VCaP (cell line): ENCODE measurements at regions not wholly inside any gene's neighbourhood (a gene's known extent, or its start where the extent isn't known, plus 50 kb on each side); places are given as distances from the start of the nearest gene placed in this dataset.
A peak's percentile ranks its signal among the peaks of the same experiment; 100 is the strongest.

ENCODE experiments used
- H3K27ac ChIP-seq: fragments of 450-650 bp; 2 replicates; pipeline ENCODE4 v1.5.1; 2017
- CTCF ChIP-seq: fragments of 450-650 bp; conservative IDR thresholded peaks from 2 replicates; pipeline ENCODE4 v1.5.1; 2017; ENCODE audit warnings: mild to moderate bottlenecking, moderate library complexity

DNA sequence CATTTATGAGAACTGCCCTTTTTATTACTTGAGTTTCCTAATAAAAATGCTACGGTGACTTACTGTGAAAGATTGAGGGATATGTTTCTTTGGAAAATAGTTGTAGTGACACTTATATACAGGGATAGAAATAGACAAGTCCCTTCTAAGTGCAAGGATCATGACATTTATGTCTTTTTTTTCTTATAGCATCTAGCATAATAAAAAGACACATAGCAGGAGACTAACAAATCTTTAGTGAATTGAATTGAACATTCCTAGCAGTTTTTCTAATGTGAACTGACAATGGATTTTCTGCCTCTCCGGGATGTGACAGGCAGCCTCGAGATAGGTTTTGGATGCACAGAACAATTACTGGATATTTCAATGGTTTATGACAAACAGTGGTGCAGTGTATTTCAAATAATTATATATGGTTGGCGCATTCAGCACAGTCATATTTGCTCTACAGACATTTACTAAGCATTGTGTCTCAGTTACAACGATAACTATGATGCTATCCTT lies 562.8 kb downstream of the ADCYAP1 start:
- TF ChIP-seq CTCF = no peak
- peak overlapping the region; percentile 55 for H3K27ac ChIP-seq

DNA sequence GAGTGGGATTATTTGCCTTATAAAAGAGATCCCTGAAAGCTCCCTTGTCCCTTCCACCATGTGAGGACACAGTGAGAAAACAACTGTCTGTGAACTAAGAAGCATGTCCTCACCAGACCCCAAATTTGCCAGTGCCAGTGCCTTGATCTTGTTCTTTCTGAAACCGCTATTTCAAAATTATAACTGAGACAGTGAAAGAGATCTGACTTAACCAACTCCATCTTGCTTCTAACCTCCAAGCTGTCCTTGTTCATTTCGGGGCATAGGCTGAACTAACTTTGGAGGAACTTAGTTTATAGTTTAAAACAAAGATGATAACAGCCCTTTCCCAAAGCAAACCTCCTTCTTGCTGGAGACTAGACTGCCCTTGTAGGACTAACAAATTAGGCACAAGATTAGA lies 563.9 kb downstream of the ADCYAP1 start:
- H3K27ac ChIP-seq = no peak overlapping the region

GRCh38 chr18:1475867-1476266 lies 571.2 kb downstream of the ADCYAP1 start:
- TF ChIP-seq CTCF = no peak
- H3K27ac ChIP-seq = no peak overlapping the region

More for the DNA sequence above, 563.9 kb downstream of the ADCYAP1 start:
- TF ChIP-seq CTCF = no peak

GRCh38 chr18:1480309-1480708 lies 575.6 kb downstream of the ADCYAP1 start:
- TF ChIP-seq CTCF = no peak
- H3K27ac ChIP-seq = no peak overlapping the region

- H3K27ac ChIP-seq = no peak overlapping the region
- TF ChIP-seq CTCF = no peak
Measured at GRCh38 chr18:1481577-1481976, 576.9 kb downstream of the ADCYAP1 start.

- no peak for TF ChIP-seq CTCF
Measured at GRCh38 chr18:1483385-1483784, 578.7 kb downstream of the ADCYAP1 start.

GRCh38 chr18:1487457-1487856 lies 582.8 kb downstream of the ADCYAP1 start:
- no peak overlapping the region for H3K27ac ChIP-seq
- TF ChIP-seq CTCF = no peak

More at GRCh38 chr18:1483385-1483784, 578.7 kb downstream of the ADCYAP1 start:
- H3K27ac ChIP-seq = no peak overlapping the region; the same call in 1 of the 2 replicates
